ENCODE measurements at regions not wholly inside any gene's neighbourhood (a gene's known extent, or its start where the extent isn't known, plus 50 kb on each side); places are given as distances from the start of the nearest gene placed in this dataset.

- TF ChIP-seq POLR2A (IDR thresholded peaks at IDR 0.05) = no peak
- TF ChIP-seq CTCF (IDR thresholded peaks at IDR 0.05) = no peak
Observed at GRCh38 chr12:90124914-90125313, 416.3 kb upstream of the ATP2B1 start.
